Nephron progenitor cell (in vitro differentiated cells): ENCODE measurements at regions not wholly inside any gene's neighbourhood (a gene's known extent, or its start where the extent isn't known, plus 50 kb on each side); places are given as distances from the start of the nearest gene placed in this dataset.

Source experiments
- DNase-seq: peaks from one replicate; pipeline ENCODE4 v3.0.0; 2021
- H3K27ac Mint-ChIP-seq: 2 replicates; pipeline ENCODE4 v1.8.0; 2021; ENCODE audit warnings: mild to moderate bottlenecking, moderate library complexity, mixed read lengths
- H3K27me3 Mint-ChIP-seq: 2 replicates; pipeline ENCODE4 v1.8.0; 2021; ENCODE audit warnings: mild to moderate bottlenecking, low read depth, mixed read lengths; ENCODE audit not compliant: poor library complexity
- H3K36me3 Mint-ChIP-seq: 2 replicates; pipeline ENCODE4 v1.8.0; 2021; ENCODE audit warnings: low read depth, mixed read lengths
- H3K4me1 Mint-ChIP-seq: 2 replicates; pipeline ENCODE4 v1.8.0; 2021; ENCODE audit warnings: mixed read lengths
- H3K4me3 Mint-ChIP-seq: 2 replicates; pipeline ENCODE4 v1.8.0; 2021; ENCODE audit warnings: mild to moderate bottlenecking, moderate library complexity, mixed read lengths
- H3K9me3 Mint-ChIP-seq: 2 replicates; pipeline ENCODE4 v1.8.0; 2021; ENCODE audit warnings: mild to moderate bottlenecking, moderate library complexity, mixed read lengths
- CTCF ChIP-seq: fragments of 200-600 bp; sonication (generic); IDR thresholded peaks from 2 replicates; pipeline ENCODE4 v1.5.0; 2021; ENCODE audit warnings: antibody characterized with exemption

- H3K36me3 Mint-ChIP-seq, result no peaks in the 10 kb centered on the region
- no peaks in the 10 kb centered on the region for H3K4me1 Mint-ChIP-seq
- H3K27me3 Mint-ChIP-seq, result peaks cover 4% of the 10 kb centered on the region
- no peak for TF ChIP-seq CTCF
- H3K4me3 Mint-ChIP-seq, result no peak overlapping the region
- no peaks in the 10 kb centered on the region for H3K9me3 Mint-ChIP-seq
- no peak overlapping the region for H3K27ac Mint-ChIP-seq
- no peak for DNase-seq
These were observed 1771.7 kb upstream of the PCDH7 start for GRCh38 chr4:28948501-28948900.

- Mint-ChIP-seq H3K9me3 (no peaks in the 10 kb centered on the region), H3K27me3 (no peaks in the 10 kb centered on the region), H3K4me3 (no peak overlapping the region), H3K36me3 (no peaks in the 10 kb centered on the region), H3K4me1 (no peaks in the 10 kb centered on the region), H3K27ac (no peak overlapping the region)
- no peak for DNase-seq
- no peak for TF ChIP-seq CTCF
These were observed 1753.2 kb upstream of the PCDH7 start for GRCh38 chr4:28966982-28967381.

GRCh38 chr4:28973587-28974350 lies 1746.4 kb upstream of the PCDH7 start:
- no peak for TF ChIP-seq CTCF
- no peak overlapping the region for H3K4me3 Mint-ChIP-seq
- H3K4me1 Mint-ChIP-seq, result no peaks in the 10 kb centered on the region
- H3K36me3 Mint-ChIP-seq, result no peaks in the 10 kb centered on the region
- H3K27me3 Mint-ChIP-seq, result no peaks in the 10 kb centered on the region
- H3K9me3 Mint-ChIP-seq, result no peaks in the 10 kb centered on the region
- peak overlapping the region; percentile 43 for H3K27ac Mint-ChIP-seq
- DNase-seq, result no peak

GRCh38 chr4:28976369-28976768 lies 1743.8 kb upstream of the PCDH7 start:
- Mint-ChIP-seq H3K4me3 (no peak overlapping the region), H3K27me3 (no peaks in the 10 kb centered on the region), H3K27ac (no peak overlapping the region), H3K36me3 (no peaks in the 10 kb centered on the region), H3K9me3 (no peaks in the 10 kb centered on the region), H3K4me1 (no peaks in the 10 kb centered on the region)
- no peak for TF ChIP-seq CTCF
- DNase-seq, result no peak

GRCh38 chr4:29002151-29002550 lies 1718.0 kb upstream of the PCDH7 start:
- Mint-ChIP-seq H3K27ac (no peak overlapping the region), H3K36me3 (no peaks in the 10 kb centered on the region), H3K4me1 (no peaks in the 10 kb centered on the region), H3K9me3 (peaks cover 3% of the 10 kb centered on the region), H3K27me3 (no peaks in the 10 kb centered on the region), H3K4me3 (no peak overlapping the region)
- no peak for DNase-seq
- TF ChIP-seq CTCF, result no peak

- no peaks in the 10 kb centered on the region for H3K4me1 Mint-ChIP-seq
- H3K27ac Mint-ChIP-seq, result no peak overlapping the region
- no peak for DNase-seq
- no peak for TF ChIP-seq CTCF
- H3K4me3 Mint-ChIP-seq, result no peak overlapping the region
- no peaks in the 10 kb centered on the region for H3K36me3 Mint-ChIP-seq
- no peaks in the 10 kb centered on the region for H3K27me3 Mint-ChIP-seq
- H3K9me3 Mint-ChIP-seq, result no peaks in the 10 kb centered on the region
These were observed 1714.3 kb upstream of the PCDH7 start for GRCh38 chr4:29005838-29006237.
